ENCODE measurements at regions not wholly inside any gene's neighbourhood (a gene's known extent, or its start where the extent isn't known, plus 50 kb on each side); places are given as distances from the start of the nearest gene placed in this dataset.

GRCh38 chr11:97460091-97460490 lies 1070.3 kb downstream of the JRKL start:
- TF ChIP-seq, protein P1, sequence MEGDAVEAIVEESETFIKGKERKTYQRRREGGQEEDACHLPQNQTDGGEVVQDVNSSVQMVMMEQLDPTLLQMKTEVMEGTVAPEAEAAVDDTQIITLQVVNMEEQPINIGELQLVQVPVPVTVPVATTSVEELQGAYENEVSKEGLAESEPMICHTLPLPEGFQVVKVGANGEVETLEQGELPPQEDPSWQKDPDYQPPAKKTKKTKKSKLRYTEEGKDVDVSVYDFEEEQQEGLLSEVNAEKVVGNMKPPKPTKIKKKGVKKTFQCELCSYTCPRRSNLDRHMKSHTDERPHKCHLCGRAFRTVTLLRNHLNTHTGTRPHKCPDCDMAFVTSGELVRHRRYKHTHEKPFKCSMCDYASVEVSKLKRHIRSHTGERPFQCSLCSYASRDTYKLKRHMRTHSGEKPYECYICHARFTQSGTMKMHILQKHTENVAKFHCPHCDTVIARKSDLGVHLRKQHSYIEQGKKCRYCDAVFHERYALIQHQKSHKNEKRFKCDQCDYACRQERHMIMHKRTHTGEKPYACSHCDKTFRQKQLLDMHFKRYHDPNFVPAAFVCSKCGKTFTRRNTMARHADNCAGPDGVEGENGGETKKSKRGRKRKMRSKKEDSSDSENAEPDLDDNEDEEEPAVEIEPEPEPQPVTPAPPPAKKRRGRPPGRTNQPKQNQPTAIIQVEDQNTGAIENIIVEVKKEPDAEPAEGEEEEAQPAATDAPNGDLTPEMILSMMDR (conservative IDR thresholded peaks at IDR 0.05), result no peak
- no peak for TF ChIP-seq EZH2 (IDR thresholded peaks at IDR 0.05; ENCODE audit: low read depth)

Data from PC-9 (cell line).